ENCODE measurements at regions not wholly inside any gene's neighbourhood (a gene's known extent, or its start where the extent isn't known, plus 50 kb on each side); places are given as distances from the start of the nearest gene placed in this dataset.

DNA sequence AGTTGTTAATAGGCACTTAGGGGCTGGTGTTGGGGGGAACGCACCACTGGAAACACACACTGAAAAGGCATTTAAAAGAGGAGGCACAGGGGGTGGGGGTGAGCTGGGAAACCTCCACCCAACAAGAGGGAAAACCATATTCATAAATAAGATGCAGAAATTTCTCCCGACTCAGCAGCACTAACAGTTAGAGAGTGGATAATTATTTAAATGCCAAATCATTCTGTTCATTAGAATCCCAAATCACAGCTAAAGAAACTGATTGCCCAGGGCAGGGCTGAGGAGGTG lies 60.7 kb upstream of the FAM222A start:
- TF ChIP-seq, protein P1, sequence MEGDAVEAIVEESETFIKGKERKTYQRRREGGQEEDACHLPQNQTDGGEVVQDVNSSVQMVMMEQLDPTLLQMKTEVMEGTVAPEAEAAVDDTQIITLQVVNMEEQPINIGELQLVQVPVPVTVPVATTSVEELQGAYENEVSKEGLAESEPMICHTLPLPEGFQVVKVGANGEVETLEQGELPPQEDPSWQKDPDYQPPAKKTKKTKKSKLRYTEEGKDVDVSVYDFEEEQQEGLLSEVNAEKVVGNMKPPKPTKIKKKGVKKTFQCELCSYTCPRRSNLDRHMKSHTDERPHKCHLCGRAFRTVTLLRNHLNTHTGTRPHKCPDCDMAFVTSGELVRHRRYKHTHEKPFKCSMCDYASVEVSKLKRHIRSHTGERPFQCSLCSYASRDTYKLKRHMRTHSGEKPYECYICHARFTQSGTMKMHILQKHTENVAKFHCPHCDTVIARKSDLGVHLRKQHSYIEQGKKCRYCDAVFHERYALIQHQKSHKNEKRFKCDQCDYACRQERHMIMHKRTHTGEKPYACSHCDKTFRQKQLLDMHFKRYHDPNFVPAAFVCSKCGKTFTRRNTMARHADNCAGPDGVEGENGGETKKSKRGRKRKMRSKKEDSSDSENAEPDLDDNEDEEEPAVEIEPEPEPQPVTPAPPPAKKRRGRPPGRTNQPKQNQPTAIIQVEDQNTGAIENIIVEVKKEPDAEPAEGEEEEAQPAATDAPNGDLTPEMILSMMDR (conservative IDR thresholded peaks at IDR 0.05; ENCODE audit: low read depth, low read length), result no peak
- TF ChIP-seq EZH2 (IDR thresholded peaks at IDR 0.05; ENCODE audit: low read length, unreplicated experiment), result no peak

Measured in PC-3 (cell line).